AG04450 (cell line): ENCODE measurements at regions not wholly inside any gene's neighbourhood (a gene's known extent, or its start where the extent isn't known, plus 50 kb on each side); places are given as distances from the start of the nearest gene placed in this dataset.

Source experiments
- CTCF ChIA-PET: fragments of 300-600, 350-600 bp; formaldehyde crosslinking; extraction: SDS; loops from one replicate; lab custom pipeline; 2022; ENCODE audit warnings: antibody characterized with exemption, inconsistent platforms; lab: Charles Lee
- POLR2A ChIA-PET: fragments of 350-600 bp; formaldehyde crosslinking; extraction: SDS; loops from one replicate; lab custom pipeline; 2021; ENCODE audit warnings: antibody characterized with exemption, inconsistent platforms; lab: Yijun Ruan, JAX
- DNase-seq: peaks from one replicate; pipeline ENCODE4 v3.0.0-alpha.2; 2011; ENCODE audit warnings: low read depth, low spot score
- H3K27ac ChIP-seq: one replicate; pipeline ENCODE4 v1.5.1; 2012; ENCODE audit warnings: low read depth, low read length, control low read depth
- H3K27me3 ChIP-seq: one replicate; pipeline ENCODE4 v1.6.0; 2012; ENCODE audit warnings: low read length; ENCODE audit not compliant: control insufficient read depth, insufficient read depth
- H3K4me3 ChIP-seq: 2 replicates; pipeline ENCODE4 v1.5.1; 2011; ENCODE audit warnings: mild to moderate bottlenecking, low read depth, low read length, control low read depth
- H3K9me3 ChIP-seq: 2 replicates; pipeline ENCODE4 v1.5.1; 2012; ENCODE audit warnings: low read length; ENCODE audit not compliant: control insufficient read depth, insufficient read depth
- CTCF ChIP-seq: IDR thresholded peaks from 2 replicates; pipeline ENCODE4 v1.5.1; 2011; ENCODE audit warnings: low read depth, low read length, control low read depth, inconsistent platforms

- no peak for DNase-seq
- CTCF ChIA-PET, result no interaction called here
- no peak for TF ChIP-seq CTCF
- Histone ChIP-seq H3K9me3 (no peaks in the 10 kb centered on the region), H3K27ac (no peak overlapping the region), H3K27me3 (no peaks in the 10 kb centered on the region), H3K4me3 (no peak overlapping the region)
- POLR2A ChIA-PET, result no interaction called here
These were observed 1168.7 kb upstream of the SEMA6A start for GRCh38 chr5:117743337-117743736.

- H3K27me3 ChIP-seq, result no peaks in the 10 kb centered on the region
- H3K9me3 ChIP-seq, result no peaks in the 10 kb centered on the region
- H3K27ac ChIP-seq, result no peak overlapping the region
- ChIA-PET POLR2A (no interaction called here), CTCF (no interaction called here)
- DNase-seq, result no peak
- TF ChIP-seq CTCF, result no peak
- H3K4me3 ChIP-seq, result no peak overlapping the region
These were observed 1167.1 kb upstream of the SEMA6A start for GRCh38 chr5:117741655-117742206.

- no peak for TF ChIP-seq CTCF
- no peak for DNase-seq
- H3K4me3 ChIP-seq, result no peak overlapping the region
- CTCF ChIA-PET, result no interaction called here
- H3K27me3 ChIP-seq, result no peaks in the 10 kb centered on the region
- POLR2A ChIA-PET, result no interaction called here
- H3K9me3 ChIP-seq, result no peaks in the 10 kb centered on the region
- H3K27ac ChIP-seq, result no peak overlapping the region
These were observed 1165.6 kb upstream of the SEMA6A start for GRCh38 chr5:117740268-117740667.

- Histone ChIP-seq H3K9me3 (no peaks in the 10 kb centered on the region), H3K27ac (no peak overlapping the region), H3K27me3 (no peaks in the 10 kb centered on the region), H3K4me3 (no peak overlapping the region)
- TF ChIP-seq CTCF, result no peak
- no peak for DNase-seq
- CTCF ChIA-PET, result no interaction called here
- POLR2A ChIA-PET, result no interaction called here
These were observed 1163.9 kb upstream of the SEMA6A start for GRCh38 chr5:117738571-117738970.

- CTCF ChIA-PET, result no interaction called here
- no peak for DNase-seq
- POLR2A ChIA-PET, result no interaction called here
- TF ChIP-seq CTCF, result no peak
- no peaks in the 10 kb centered on the region for H3K27me3 ChIP-seq
- H3K9me3 ChIP-seq, result no peaks in the 10 kb centered on the region
- H3K27ac ChIP-seq, result no peak overlapping the region
- H3K4me3 ChIP-seq, result no peak overlapping the region
These were observed 1162.1 kb upstream of the SEMA6A start for GRCh38 chr5:117736698-117737097.
